Type B pancreatic cell (in vitro differentiated cells): ENCODE measurements at regions not wholly inside any gene's neighbourhood (a gene's known extent, or its start where the extent isn't known, plus 50 kb on each side); places are given as distances from the start of the nearest gene placed in this dataset.

Source experiments
- DNase-seq: peaks from one replicate; pipeline ENCODE4 v3.0.0; 2021; ENCODE audit warnings: mixed read lengths; ENCODE audit not compliant: unreplicated experiment; ENCODE audit errors: extremely low spot score
- H3K27ac Mint-ChIP-seq: 2 replicates; pipeline ENCODE4 v1.8.0; 2021; ENCODE audit warnings: mild to moderate bottlenecking, mixed read lengths
- H3K27me3 Mint-ChIP-seq: 2 replicates; pipeline ENCODE4 v1.8.0; 2021; ENCODE audit warnings: mixed read lengths
- H3K36me3 Mint-ChIP-seq: 2 replicates; pipeline ENCODE4 v1.8.0; 2021; ENCODE audit warnings: mixed read lengths
- H3K4me1 Mint-ChIP-seq: one replicate; pipeline ENCODE4 v1.8.0; 2021; ENCODE audit warnings: mixed read lengths; ENCODE audit not compliant: unreplicated experiment
- H3K4me3 Mint-ChIP-seq: 2 replicates; pipeline ENCODE4 v1.8.0; 2021; ENCODE audit warnings: mild to moderate bottlenecking, mixed read lengths
- H3K9me3 Mint-ChIP-seq: 2 replicates; pipeline ENCODE4 v1.8.0; 2021; ENCODE audit warnings: mixed read lengths
- CTCF ChIP-seq: fragments of 200-600 bp; sonication (generic); conservative IDR thresholded peaks from 2 replicates; pipeline ENCODE4 v1.5.0; 2021; ENCODE audit warnings: antibody characterized with exemption, mild to moderate bottlenecking

- peaks cover 6% of the 10 kb centered on the region for H3K9me3 Mint-ChIP-seq
- no peak overlapping the region for H3K27ac Mint-ChIP-seq
- H3K36me3 Mint-ChIP-seq: no peaks in the 10 kb centered on the region
- no peaks in the 10 kb centered on the region for H3K4me1 Mint-ChIP-seq
- no peak for DNase-seq
- TF ChIP-seq CTCF: no peak
- H3K27me3 Mint-ChIP-seq: no peaks in the 10 kb centered on the region
- H3K4me3 Mint-ChIP-seq: no peak overlapping the region
These were observed 93.6 kb upstream of the CNTNAP4 start for GRCh38 chr16:76183647-76184046.

GRCh38 chr16:76190057-76190456, 87.1 kb upstream of the CNTNAP4 start:
- Mint-ChIP-seq H3K36me3 (no peaks in the 10 kb centered on the region), H3K27ac (no peak overlapping the region), H3K4me3 (no peak overlapping the region), H3K4me1 (peaks cover 17% of the 10 kb centered on the region), H3K9me3 (peaks cover 6% of the 10 kb centered on the region), H3K27me3 (no peaks in the 10 kb centered on the region)
- TF ChIP-seq CTCF: no peak
- DNase-seq: no peak

GRCh38 chr16:76190480-76190879, 86.7 kb upstream of the CNTNAP4 start:
- H3K36me3 Mint-ChIP-seq: no peaks in the 10 kb centered on the region
- H3K9me3 Mint-ChIP-seq: peaks cover 6% of the 10 kb centered on the region
- H3K27ac Mint-ChIP-seq: no peak overlapping the region
- peaks cover 18% of the 10 kb centered on the region for H3K4me1 Mint-ChIP-seq
- H3K4me3 Mint-ChIP-seq: no peak overlapping the region
- DNase-seq: no peak
- no peak for TF ChIP-seq CTCF
- H3K27me3 Mint-ChIP-seq: no peaks in the 10 kb centered on the region

- no peak for DNase-seq
- no peak for TF ChIP-seq CTCF
- Mint-ChIP-seq H3K27ac (peak overlapping the region; percentile 80), H3K9me3 (no peaks in the 10 kb centered on the region), H3K27me3 (no peaks in the 10 kb centered on the region), H3K4me1 (peaks cover 18% of the 10 kb centered on the region), H3K4me3 (peak overlapping the region; percentile 32), H3K36me3 (no peaks in the 10 kb centered on the region)
These were observed 83.1 kb upstream of the CNTNAP4 start for GRCh38 chr16:76193906-76194615.

- no peaks in the 10 kb centered on the region for H3K9me3 Mint-ChIP-seq
- H3K27me3 Mint-ChIP-seq: no peaks in the 10 kb centered on the region
- no peak for DNase-seq
- no peaks in the 10 kb centered on the region for H3K36me3 Mint-ChIP-seq
- peaks cover 18% of the 10 kb centered on the region for H3K4me1 Mint-ChIP-seq
- TF ChIP-seq CTCF: no peak
- H3K27ac Mint-ChIP-seq: peak overlapping the region; percentile 80
- H3K4me3 Mint-ChIP-seq: peak overlapping the region; percentile 32
These were observed 82.6 kb upstream of the CNTNAP4 start for GRCh38 chr16:76194616-76195015.
